Activated CD8-positive, alpha-beta T cell treated with anti-CD3 and anti-CD28 coated beads, Interleukin-2, amount 10 ng/mL, durations not matched to agents 7 days and 5 days (primary cell): ENCODE measurements at regions not wholly inside any gene's neighbourhood (a gene's known extent, or its start where the extent isn't known, plus 50 kb on each side); places are given as distances from the start of the nearest gene placed in this dataset.

Experiments
- ATAC-seq: fragments of 150-1000 bp; cut with Tn5 transposase; one replicate; pipeline ENCODE4 v1.10.0; 2021; ENCODE audit warnings: moderate library complexity
- CTCF ChIA-PET: fragments of 350-600 bp; sonication (Branson Sonifier 250); formaldehyde crosslinking; loops from one replicate; lab custom pipeline; 2021; ENCODE audit warnings: antibody characterized with exemption; lab: Charles Lee
- POLR2A ChIA-PET: fragments of 350-600 bp; sonication (Branson Sonifier 250); formaldehyde crosslinking; loops from one replicate; lab custom pipeline; 2021; ENCODE audit warnings: antibody characterized with exemption; lab: Charles Lee
- DNase-seq: peaks from one replicate; pipeline ENCODE4 v3.0.0-alpha.2; 2020
- H3K27ac Mint-ChIP-seq: one replicate; pipeline ENCODE4 v1.8.0; 2021; ENCODE audit warnings: mild to moderate bottlenecking, mixed read lengths
- H3K27me3 Mint-ChIP-seq: one replicate; pipeline ENCODE4 v1.8.0; 2021; ENCODE audit warnings: low read depth, mixed read lengths
- H3K36me3 Mint-ChIP-seq: one replicate; pipeline ENCODE4 v1.8.0; 2021; ENCODE audit warnings: low read depth, mixed read lengths
- H3K4me1 Mint-ChIP-seq: one replicate; pipeline ENCODE4 v1.8.0; 2021; ENCODE audit warnings: low read depth, mixed read lengths
- H3K4me3 Mint-ChIP-seq: one replicate; pipeline ENCODE4 v1.8.0; 2021; ENCODE audit warnings: mild to moderate bottlenecking, mixed read lengths
- H3K9me3 Mint-ChIP-seq: one replicate; pipeline ENCODE4 v1.8.0; 2022; ENCODE audit warnings: mixed read lengths; ENCODE audit not compliant: insufficient read depth

DNA sequence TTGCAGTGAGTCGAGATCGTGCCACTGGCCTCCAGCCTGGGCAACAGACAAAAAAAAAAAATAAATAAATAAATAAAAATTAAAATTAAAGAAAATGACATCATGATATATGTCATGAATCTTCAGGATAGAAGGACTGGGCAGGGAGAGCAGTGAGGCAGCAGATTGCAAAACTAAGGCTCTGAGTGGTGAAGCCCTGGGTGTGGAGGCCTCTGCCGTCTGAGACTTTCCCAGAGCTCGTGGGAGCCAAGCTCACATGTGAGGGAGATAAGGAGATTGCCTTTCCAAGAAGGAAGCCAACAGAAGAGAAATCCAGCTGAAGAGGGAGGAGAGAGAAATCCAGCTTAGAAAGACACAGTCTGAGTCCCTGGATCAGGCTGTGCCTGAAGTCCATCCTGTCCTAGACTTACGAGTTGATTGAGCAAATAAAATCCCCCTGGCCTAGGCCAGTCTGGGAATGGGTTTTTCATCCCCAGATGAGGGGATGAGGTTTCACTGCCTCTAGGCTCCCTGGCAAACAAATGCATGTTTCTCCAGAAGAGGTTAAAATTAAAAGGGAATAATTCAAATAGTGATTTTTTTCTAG lies 142.0 kb upstream of the IGSF21 start:
- no peaks in the 10 kb centered on the region for H3K27me3 Mint-ChIP-seq
- ATAC-seq, result no peak
- no peak overlapping the region for H3K4me3 Mint-ChIP-seq
- CTCF ChIA-PET, result no interaction called here
- no peaks in the 10 kb centered on the region for H3K9me3 Mint-ChIP-seq
- DNase-seq, result no peak
- no peaks in the 10 kb centered on the region for H3K36me3 Mint-ChIP-seq
- no peak overlapping the region for H3K27ac Mint-ChIP-seq
- H3K4me1 Mint-ChIP-seq, result no peaks in the 10 kb centered on the region
- POLR2A ChIA-PET, result no interaction called here

DNA sequence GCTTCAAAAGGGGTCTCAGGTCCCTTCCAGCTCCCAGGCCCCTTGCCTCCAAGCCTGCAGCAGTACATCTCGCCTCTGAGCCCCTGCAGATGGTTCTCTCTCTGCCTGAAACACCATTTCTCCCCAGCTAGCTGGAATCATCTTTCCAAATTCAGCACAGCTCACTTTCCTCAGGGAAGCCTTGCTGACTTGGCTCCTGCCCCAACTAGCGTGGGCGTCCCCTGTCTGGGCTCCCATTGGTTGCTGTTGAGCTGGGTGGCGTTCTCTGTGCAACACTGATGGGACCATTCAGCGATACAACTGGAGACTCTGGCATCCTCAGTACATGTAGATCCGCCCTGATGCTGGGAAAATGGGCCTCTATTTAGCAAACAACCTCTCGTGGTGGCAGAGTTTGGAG lies 141.3 kb upstream of the IGSF21 start:
- H3K27me3 Mint-ChIP-seq, result no peaks in the 10 kb centered on the region
- ChIA-PET POLR2A (no interaction called here), CTCF (no interaction called here)
- H3K27ac Mint-ChIP-seq, result no peak overlapping the region
- H3K9me3 Mint-ChIP-seq, result no peaks in the 10 kb centered on the region
- no peak overlapping the region for H3K4me3 Mint-ChIP-seq
- DNase-seq (no peak), ATAC-seq (no peak)
- no peaks in the 10 kb centered on the region for H3K36me3 Mint-ChIP-seq
- no peaks in the 10 kb centered on the region for H3K4me1 Mint-ChIP-seq

DNA sequence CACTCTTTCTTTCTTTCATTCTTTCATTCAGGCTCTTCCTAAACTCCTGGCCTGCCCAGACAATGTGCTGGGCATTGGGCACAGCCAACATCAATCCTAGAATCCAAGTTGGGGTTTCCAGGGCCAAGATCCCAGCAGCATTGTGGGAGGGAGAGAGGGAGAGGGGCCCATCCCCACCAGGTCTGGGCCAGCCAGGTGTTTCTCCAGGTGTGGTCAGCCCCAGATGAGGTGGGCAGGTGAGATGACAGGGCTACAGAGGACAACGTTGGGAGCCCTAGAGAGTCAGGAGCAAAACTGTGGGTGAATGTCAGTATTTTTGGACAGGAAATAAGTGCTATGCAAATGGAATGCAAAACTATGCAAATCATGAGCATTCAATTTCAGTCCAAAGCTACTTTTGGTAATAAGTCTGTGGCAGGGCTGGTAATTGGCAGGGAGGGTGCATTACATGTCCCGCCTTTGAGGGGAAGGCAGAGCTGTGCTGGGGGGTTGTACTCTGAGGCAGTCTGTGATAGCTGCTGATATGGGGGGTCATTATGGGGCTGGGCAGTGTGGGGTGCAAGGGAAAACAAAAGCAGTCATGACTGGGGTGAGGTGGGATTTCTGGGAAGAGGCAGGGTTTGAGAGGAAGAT lies 139.9 kb upstream of the IGSF21 start:
- no peak for ATAC-seq
- DNase-seq, result no peak
- Mint-ChIP-seq H3K4me3 (no peak overlapping the region), H3K27me3 (no peaks in the 10 kb centered on the region), H3K4me1 (no peaks in the 10 kb centered on the region), H3K36me3 (no peaks in the 10 kb centered on the region), H3K9me3 (no peaks in the 10 kb centered on the region), H3K27ac (no peak overlapping the region)
- POLR2A ChIA-PET, result no interaction called here
- CTCF ChIA-PET, result no interaction called here

DNA sequence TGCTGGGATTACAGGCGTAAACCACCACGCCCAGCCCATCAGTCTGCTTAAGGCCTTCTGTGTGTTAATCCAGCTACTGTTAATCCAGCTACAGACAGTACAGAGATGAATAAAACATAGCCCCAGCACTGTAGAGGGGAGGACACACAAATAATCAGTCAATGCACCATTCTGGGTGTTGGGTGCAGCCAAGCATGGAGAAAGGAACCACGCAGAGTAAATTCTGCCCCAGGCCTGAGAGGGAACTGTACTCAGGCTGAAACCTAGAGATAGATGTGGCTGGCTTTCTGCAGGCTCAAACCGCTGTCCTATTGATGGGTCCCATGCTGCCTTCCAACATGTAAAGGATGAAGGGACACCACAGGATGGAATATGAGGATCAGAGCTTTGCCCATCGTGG lies 136.8 kb upstream of the IGSF21 start:
- Mint-ChIP-seq H3K27me3 (no peaks in the 10 kb centered on the region), H3K9me3 (no peaks in the 10 kb centered on the region), H3K27ac (no peak overlapping the region), H3K4me3 (no peak overlapping the region), H3K36me3 (no peaks in the 10 kb centered on the region), H3K4me1 (no peaks in the 10 kb centered on the region)
- POLR2A ChIA-PET, result no interaction called here
- DNase-seq (no peak), ATAC-seq (no peak)
- CTCF ChIA-PET, result no interaction called here

DNA sequence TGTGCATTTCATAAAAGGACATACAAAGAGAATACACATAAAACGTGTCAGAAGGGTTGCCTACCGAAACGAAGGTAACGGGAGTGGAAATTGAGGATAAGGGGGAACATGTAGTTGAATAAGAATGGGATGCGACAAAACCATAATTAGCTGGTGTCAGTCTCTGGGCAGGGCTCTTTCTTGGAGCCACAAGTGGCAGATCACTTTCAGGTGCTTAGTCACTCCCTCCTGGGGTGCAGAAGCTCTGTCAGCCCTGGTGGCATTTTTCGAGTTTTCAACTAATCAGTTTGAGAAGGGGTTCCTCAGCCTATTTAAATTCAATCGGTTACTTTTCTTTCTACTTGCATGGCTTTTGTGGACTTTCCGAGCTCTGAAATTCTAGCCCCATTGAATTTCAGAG lies 133.9 kb upstream of the IGSF21 start:
- Mint-ChIP-seq H3K4me3 (no peak overlapping the region), H3K9me3 (no peaks in the 10 kb centered on the region), H3K36me3 (no peaks in the 10 kb centered on the region), H3K27ac (no peak overlapping the region), H3K27me3 (no peaks in the 10 kb centered on the region), H3K4me1 (no peaks in the 10 kb centered on the region)
- no peak for ATAC-seq
- CTCF ChIA-PET, result no interaction called here
- POLR2A ChIA-PET, result no interaction called here
- DNase-seq, result no peak

DNA sequence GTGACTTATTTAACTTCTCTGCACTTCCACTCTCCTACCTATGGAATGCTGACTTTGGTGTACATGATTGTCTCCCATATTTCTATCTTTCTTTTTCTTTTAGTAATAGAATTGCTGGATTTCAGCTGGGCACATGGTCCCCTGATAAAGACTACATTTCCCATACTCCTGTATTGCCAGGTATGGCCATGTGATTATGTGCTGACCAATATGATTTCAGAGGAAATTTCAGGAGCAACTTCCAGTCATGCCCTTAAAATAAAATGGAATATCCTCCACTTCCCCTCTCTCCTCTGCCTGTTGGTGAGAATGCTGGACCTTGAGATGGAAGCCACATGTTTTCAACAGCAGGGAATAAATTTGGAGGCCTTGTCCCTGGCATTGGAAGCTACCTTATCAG lies 130.7 kb upstream of the IGSF21 start:
- Mint-ChIP-seq H3K9me3 (no peaks in the 10 kb centered on the region), H3K4me3 (no peak overlapping the region)

DNA sequence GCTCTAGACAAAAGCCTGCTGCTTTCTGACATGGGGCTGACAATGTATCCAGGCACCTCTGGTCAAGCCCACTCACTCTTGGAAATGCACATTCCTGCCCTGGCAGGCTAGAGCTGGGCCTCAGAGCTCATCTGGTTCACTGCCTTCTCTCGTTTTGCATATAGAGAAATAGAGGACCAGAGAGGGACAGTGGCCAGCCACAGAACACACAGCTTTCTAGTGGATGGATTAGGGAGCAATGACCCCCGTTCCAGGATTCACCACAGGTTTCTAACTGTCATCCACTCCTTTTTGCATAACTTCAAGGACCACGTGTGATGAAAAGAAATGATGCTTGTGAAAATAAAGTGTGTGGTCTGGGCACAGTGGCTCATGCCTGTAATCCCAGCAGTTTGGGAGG lies 129.6 kb upstream of the IGSF21 start:
- no peaks in the 10 kb centered on the region for H3K36me3 Mint-ChIP-seq
- no peaks in the 10 kb centered on the region for H3K9me3 Mint-ChIP-seq
- H3K27me3 Mint-ChIP-seq, result no peaks in the 10 kb centered on the region
- H3K27ac Mint-ChIP-seq, result no peak overlapping the region
- H3K4me1 Mint-ChIP-seq, result no peaks in the 10 kb centered on the region
- CTCF ChIA-PET, result no interaction called here
- POLR2A ChIA-PET, result no interaction called here
- H3K4me3 Mint-ChIP-seq, result no peak overlapping the region
- DNase-seq (no peak), ATAC-seq (no peak)

More for the DNA sequence above, 130.7 kb upstream of the IGSF21 start:
- Mint-ChIP-seq H3K4me1 (no peaks in the 10 kb centered on the region), H3K36me3 (no peaks in the 10 kb centered on the region), H3K27me3 (no peaks in the 10 kb centered on the region), H3K27ac (no peak overlapping the region)
- DNase-seq (no peak), ATAC-seq (no peak)
- ChIA-PET CTCF (no interaction called here), POLR2A (no interaction called here)

DNA sequence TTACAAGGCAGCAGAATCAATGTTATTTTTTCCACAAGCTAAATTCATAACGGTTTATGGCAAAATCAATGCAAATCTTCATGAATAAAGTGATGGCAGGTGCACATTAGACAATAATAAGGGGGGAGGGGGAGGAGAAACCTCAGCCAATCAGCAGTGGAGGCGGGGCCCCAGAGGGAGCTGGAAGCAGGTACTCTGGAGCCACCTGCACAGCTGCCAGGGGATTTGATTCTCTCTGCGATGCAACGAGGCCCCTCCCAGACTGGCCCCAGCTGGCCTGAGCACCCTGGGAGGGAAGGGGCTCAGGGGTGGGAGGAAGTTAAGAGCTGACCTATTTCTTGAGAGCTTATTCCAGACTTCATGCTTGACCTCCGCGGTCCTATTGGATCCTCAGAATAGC lies 127.8 kb upstream of the IGSF21 start:
- ATAC-seq (no peak), DNase-seq (no peak)
- ChIA-PET POLR2A (no interaction called here), CTCF (no interaction called here)
- no peaks in the 10 kb centered on the region for H3K9me3 Mint-ChIP-seq
- H3K36me3 Mint-ChIP-seq, result no peaks in the 10 kb centered on the region
- no peak overlapping the region for H3K27ac Mint-ChIP-seq
- H3K4me3 Mint-ChIP-seq, result no peak overlapping the region
- no peaks in the 10 kb centered on the region for H3K27me3 Mint-ChIP-seq
- H3K4me1 Mint-ChIP-seq, result no peaks in the 10 kb centered on the region

DNA sequence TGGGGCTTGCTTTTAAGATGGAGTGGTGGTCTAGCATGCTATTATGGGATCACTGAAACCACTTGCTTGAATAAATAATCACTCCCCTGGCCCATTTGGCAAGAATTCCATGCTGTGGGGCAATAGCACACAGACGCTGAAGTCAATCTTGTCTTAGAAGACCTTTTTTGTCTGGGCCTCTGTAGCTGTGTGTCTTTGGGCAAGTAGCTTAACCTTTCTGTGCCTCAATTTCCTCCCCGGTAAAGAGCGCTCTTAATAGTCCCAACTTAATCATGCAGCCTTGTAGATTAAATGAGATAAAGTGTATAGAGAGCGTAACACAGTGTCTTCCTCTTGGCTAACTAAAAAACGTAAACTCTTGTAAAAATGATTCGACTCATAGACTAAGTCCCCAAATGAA lies 125.4 kb upstream of the IGSF21 start:
- Mint-ChIP-seq H3K9me3 (no peaks in the 10 kb centered on the region), H3K27me3 (no peaks in the 10 kb centered on the region), H3K4me3 (no peak overlapping the region), H3K36me3 (no peaks in the 10 kb centered on the region), H3K27ac (no peak overlapping the region), H3K4me1 (no peaks in the 10 kb centered on the region)
- POLR2A ChIA-PET, result no interaction called here
- no peak for DNase-seq
- CTCF ChIA-PET, result no interaction called here
- ATAC-seq, result no peak

DNA sequence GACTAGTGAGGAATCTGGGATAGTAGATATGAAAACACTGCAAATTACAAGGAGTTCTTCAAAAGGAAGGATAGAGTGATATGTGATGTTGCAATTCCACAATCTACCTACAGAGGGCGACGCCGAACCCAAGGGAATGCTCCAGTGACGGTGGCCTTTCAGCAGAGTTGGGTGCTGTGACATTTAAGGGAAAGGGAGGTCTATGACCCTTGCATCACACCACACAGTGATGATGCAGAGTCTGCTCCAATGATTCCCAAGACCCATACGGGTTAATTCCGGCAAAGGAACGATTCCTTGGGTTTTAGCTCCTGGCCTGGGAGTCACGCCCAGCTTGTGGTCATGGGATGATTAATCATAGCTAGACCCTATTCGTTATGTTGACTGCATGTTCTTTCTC lies 123.0 kb upstream of the IGSF21 start:
- no peaks in the 10 kb centered on the region for H3K4me1 Mint-ChIP-seq
- H3K27me3 Mint-ChIP-seq, result no peaks in the 10 kb centered on the region
- H3K27ac Mint-ChIP-seq, result no peak overlapping the region
- H3K4me3 Mint-ChIP-seq, result no peak overlapping the region
- no peaks in the 10 kb centered on the region for H3K36me3 Mint-ChIP-seq
- no peaks in the 10 kb centered on the region for H3K9me3 Mint-ChIP-seq
- no peak for ATAC-seq
- ChIA-PET POLR2A (no interaction called here), CTCF (no interaction called here)
- peak; percentile 31 for DNase-seq

DNA sequence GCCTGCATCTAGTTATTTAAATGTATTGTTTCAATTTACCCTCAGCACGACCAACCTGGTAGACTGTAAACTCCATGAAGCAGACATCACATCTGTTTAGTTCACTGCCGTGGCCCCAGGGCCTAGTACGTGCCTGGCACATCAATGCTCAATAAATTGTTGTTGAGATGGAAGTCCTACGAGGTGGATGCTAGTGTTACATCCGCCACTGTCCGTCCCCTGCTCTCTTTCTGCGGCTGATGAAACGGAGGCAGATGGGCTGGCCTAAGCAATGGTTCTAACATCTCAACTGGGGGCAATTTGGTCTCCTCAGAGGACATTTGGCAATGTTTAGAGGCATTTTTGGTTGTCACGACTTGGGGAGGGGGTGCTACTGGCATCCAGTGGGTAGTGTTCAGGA lies 121.4 kb upstream of the IGSF21 start:
- no peaks in the 10 kb centered on the region for H3K27me3 Mint-ChIP-seq
- no peak overlapping the region for H3K27ac Mint-ChIP-seq
- H3K4me1 Mint-ChIP-seq, result no peaks in the 10 kb centered on the region
- ChIA-PET CTCF (no interaction called here), POLR2A (no interaction called here)
- ATAC-seq (no peak), DNase-seq (no peak)
- H3K4me3 Mint-ChIP-seq, result no peak overlapping the region
- no peaks in the 10 kb centered on the region for H3K9me3 Mint-ChIP-seq
- H3K36me3 Mint-ChIP-seq, result no peaks in the 10 kb centered on the region

DNA sequence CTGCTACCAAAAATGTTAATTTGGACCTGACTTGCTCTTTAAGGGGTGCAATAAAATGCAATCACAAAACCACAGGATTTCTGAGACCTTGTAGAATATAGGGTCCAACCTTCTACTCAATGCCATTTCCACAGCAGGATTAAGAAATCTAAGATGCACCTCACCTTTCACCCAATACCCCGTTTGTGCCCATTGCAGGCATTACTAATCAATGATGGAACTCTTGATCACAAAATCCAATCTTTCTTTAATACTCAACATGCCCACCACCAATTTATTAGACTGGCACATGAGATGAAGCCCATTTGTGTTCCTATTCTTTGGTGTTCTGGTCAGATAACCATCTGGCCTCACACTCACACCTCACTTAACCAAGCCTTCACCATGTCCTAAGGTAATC lies 117.2 kb upstream of the IGSF21 start:
- ATAC-seq, result no peak
- ChIA-PET POLR2A (no interaction called here), CTCF (no interaction called here)
- no peaks in the 10 kb centered on the region for H3K27me3 Mint-ChIP-seq
- no peaks in the 10 kb centered on the region for H3K36me3 Mint-ChIP-seq
- H3K4me3 Mint-ChIP-seq, result no peak overlapping the region
- no peak overlapping the region for H3K27ac Mint-ChIP-seq
- no peak for DNase-seq
- H3K9me3 Mint-ChIP-seq, result no peaks in the 10 kb centered on the region
- H3K4me1 Mint-ChIP-seq, result no peaks in the 10 kb centered on the region

DNA sequence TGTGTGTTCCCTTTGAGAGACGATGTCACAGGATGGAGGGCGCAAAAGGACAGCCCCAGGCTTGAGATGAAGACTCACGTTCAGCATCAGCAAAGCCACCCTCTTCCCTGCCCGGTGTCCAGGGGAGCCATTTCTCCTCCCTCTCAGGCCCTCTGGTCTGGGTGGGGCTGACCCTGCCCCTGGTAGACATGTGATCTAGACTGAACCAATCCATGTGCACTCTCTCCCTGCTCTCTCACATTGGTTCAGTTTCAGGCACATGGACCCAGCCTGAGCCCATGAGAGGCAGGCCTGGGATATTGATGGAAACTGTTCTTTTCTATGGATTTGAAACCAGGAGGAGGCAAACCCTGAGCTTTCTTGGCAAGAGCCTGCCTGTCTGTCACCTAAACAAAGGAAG lies 115.6 kb upstream of the IGSF21 start:
- ChIA-PET CTCF (no interaction called here), POLR2A (no interaction called here)
- no peak overlapping the region for H3K27ac Mint-ChIP-seq
- no peak overlapping the region for H3K4me3 Mint-ChIP-seq
- H3K27me3 Mint-ChIP-seq, result no peaks in the 10 kb centered on the region
- H3K9me3 Mint-ChIP-seq, result no peaks in the 10 kb centered on the region
- H3K36me3 Mint-ChIP-seq, result no peaks in the 10 kb centered on the region
- no peak for ATAC-seq
- DNase-seq, result no peak
- H3K4me1 Mint-ChIP-seq, result no peaks in the 10 kb centered on the region
